DMS53 treated with DMSO at 0.1 percent for 48 hours (cell line): ENCODE measurements at regions not wholly inside any gene's neighbourhood (a gene's known extent, or its start where the extent isn't known, plus 50 kb on each side); places are given as distances from the start of the nearest gene placed in this dataset.

Experiments used
- DNase-seq: peaks from one replicate; lab custom pipeline; 2025; ENCODE audit not compliant: unreplicated experiment; lab: John Stamatoyannopoulos, UW

- DNase-seq: no peak
Observed at GRCh38 chr12:98126637-98127335, 388.6 kb upstream of the TMPO start.

- no peak for DNase-seq
Observed at GRCh38 chr12:98127336-98127679, 388.1 kb upstream of the TMPO start.

- no peak for DNase-seq
Observed at GRCh38 chr12:98127854-98128253, 387.5 kb upstream of the TMPO start.

GRCh38 chr12:98136544-98136943 lies 378.8 kb upstream of the TMPO start:
- no peak for DNase-seq

GRCh38 chr12:98137278-98137677 lies 378.1 kb upstream of the TMPO start:
- DNase-seq: no peak

GRCh38 chr12:98144953-98145352 lies 370.4 kb upstream of the TMPO start:
- DNase-seq: no peak

- no peak for DNase-seq
Observed at GRCh38 chr12:98146043-98146442, 369.3 kb upstream of the TMPO start.

GRCh38 chr12:98146487-98146886 lies 368.9 kb upstream of the TMPO start:
- no peak for DNase-seq

GRCh38 chr12:98149270-98149669 lies 366.1 kb upstream of the TMPO start:
- no peak for DNase-seq

- no peak for DNase-seq
Observed at GRCh38 chr12:98149691-98150210, 365.6 kb upstream of the TMPO start.

GRCh38 chr12:98151105-98151590 lies 364.2 kb upstream of the TMPO start:
- no peak for DNase-seq

- DNase-seq: no peak
Observed at GRCh38 chr12:98151984-98152383, 363.4 kb upstream of the TMPO start.

GRCh38 chr12:98154850-98155249 lies 360.5 kb upstream of the TMPO start:
- peak; percentile 78 for DNase-seq

- no peak for DNase-seq
Observed at GRCh38 chr12:98156697-98157096, 358.7 kb upstream of the TMPO start.

GRCh38 chr12:98162906-98163678 lies 352.3 kb upstream of the TMPO start:
- no peak for DNase-seq

- DNase-seq: no peak
Observed at GRCh38 chr12:98172304-98172703, 343.1 kb upstream of the TMPO start.

- DNase-seq: no peak
Observed at GRCh38 chr12:98172801-98173200, 342.6 kb upstream of the TMPO start.

GRCh38 chr12:98173773-98174427 lies 341.5 kb upstream of the TMPO start:
- no peak for DNase-seq

- DNase-seq: no peak
Observed at GRCh38 chr12:98174428-98174809, 341.0 kb upstream of the TMPO start.

GRCh38 chr12:98178126-98178525 lies 337.3 kb upstream of the TMPO start:
- DNase-seq: no peak

- DNase-seq: no peak
Observed at GRCh38 chr12:98179151-98179550, 336.2 kb upstream of the TMPO start.

GRCh38 chr12:98180603-98181002 lies 334.8 kb upstream of the TMPO start:
- DNase-seq: no peak
